Hematopoietic multipotent progenitor cell (in vitro differentiated cells): ENCODE measurements at regions not wholly inside any gene's neighbourhood (a gene's known extent, or its start where the extent isn't known, plus 50 kb on each side); places are given as distances from the start of the nearest gene placed in this dataset.
"Not testable (repeated sequence)": the region's sequence is repeated elsewhere in the genome, so short reads cannot be mapped to it uniquely, and the experiment has no call there.

Source experiments
- DNase-seq, 3 donors: peaks; one replicate each; pipeline ENCODE4 v3.0.0-alpha.2; 2011 to 2015; ENCODE audit warnings: low read depth in 2 of 3, low spot score in 2 of 3

GRCh38 chr21:35982717-35983116 lies 77.6 kb downstream of the SETD4 start:
- no peak for DNase-seq

GRCh38 chr21:35981514-35982070 lies 78.7 kb downstream of the SETD4 start:
- DNase-seq, result no peak

DNA sequence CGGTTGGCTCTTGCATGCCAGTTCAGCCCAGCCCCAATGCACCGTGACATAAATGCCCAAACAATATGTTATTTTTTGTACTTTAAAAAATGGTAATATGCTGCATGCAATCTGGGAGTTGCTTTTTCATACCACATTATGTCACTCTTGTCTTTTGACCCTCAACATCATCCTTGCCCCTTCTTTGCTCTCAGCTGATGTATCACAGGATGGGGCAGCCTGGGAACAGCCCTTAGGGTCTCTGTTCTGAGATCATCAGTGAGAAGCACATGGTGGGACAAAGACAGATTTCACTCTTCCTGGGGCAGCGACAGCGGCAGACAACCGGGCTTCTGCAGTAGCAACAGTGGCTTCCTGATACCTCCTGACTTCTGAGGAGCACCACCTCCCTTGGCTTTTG lies 79.5 kb downstream of the SETD4 start:
- DNase-seq, result no peak

GRCh38 chr21:35977860-35978259 lies 82.5 kb downstream of the SETD4 start:
- not testable (repeated sequence) for DNase-seq

- no peak for DNase-seq
These were observed 83.4 kb downstream of the SETD4 start for GRCh38 chr21:35976929-35977328.

- DNase-seq, result no peak
These were observed 83.8 kb downstream of the SETD4 start for GRCh38 chr21:35976481-35976880.

DNA sequence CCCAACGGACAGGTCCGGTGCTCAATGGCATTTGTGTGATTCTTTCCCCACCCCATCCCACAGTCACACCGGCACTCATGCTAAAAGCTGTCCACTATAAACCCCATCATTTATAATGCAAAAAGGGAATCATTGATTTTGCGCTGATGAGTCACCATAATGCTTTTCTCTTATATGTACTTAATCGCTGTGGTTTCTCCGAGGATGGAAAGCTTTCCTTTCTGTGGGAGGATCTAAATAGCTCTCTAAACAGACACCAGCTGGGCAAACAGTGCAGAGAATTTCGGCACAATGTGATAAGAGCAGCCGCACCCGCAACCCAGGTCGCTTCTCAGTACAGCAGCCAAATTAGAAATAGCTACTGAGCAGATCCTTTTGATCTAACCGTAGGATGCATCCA lies 85.6 kb downstream of the SETD4 start:
- no peak for DNase-seq

DNA sequence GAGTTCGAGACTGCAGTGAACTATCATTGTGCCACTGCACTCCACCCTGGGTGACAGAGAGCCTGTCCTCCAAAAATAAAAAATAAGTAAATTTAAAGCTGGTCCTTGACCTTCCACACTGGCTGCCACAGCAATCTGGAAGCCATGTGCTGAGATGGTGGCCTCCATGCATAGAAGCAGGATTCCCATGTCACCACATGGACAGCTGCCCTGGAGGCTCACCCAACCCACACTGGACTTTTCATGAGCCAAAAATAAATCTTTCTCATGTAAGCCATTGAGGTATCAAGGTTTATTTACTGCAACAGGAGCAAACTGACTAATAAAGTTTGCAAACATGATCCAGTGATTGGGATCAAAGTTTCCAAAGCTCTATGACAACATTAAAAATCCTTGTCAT lies 88.5 kb downstream of the SETD4 start:
- DNase-seq, result no peak

- DNase-seq, result no peak
These were observed 91.0 kb downstream of the SETD4 start for GRCh38 chr21:35969281-35969680.

- DNase-seq, result no peak
These were observed 91.8 kb downstream of the SETD4 start for GRCh38 chr21:35968564-35968963.

DNA sequence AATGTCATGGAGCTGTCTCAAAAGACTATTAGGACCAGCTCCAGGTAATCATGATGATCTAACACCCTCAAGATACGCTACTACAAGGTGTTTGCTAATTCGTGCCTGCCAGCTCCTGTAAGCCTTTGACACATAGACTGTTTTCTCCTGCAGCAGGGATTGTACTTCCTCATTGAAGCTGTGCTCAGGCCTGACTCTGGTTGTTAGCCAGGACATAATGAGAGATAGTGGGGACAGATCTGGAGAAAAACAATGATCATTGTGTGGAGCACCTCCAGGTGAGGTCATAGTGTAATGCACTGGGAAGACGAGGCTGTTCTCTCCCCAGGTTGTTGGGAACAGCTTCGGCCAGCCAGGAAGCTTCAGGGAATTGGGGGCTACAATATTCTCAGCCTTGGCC lies 94.6 kb downstream of the SETD4 start:
- no peak for DNase-seq

DNA sequence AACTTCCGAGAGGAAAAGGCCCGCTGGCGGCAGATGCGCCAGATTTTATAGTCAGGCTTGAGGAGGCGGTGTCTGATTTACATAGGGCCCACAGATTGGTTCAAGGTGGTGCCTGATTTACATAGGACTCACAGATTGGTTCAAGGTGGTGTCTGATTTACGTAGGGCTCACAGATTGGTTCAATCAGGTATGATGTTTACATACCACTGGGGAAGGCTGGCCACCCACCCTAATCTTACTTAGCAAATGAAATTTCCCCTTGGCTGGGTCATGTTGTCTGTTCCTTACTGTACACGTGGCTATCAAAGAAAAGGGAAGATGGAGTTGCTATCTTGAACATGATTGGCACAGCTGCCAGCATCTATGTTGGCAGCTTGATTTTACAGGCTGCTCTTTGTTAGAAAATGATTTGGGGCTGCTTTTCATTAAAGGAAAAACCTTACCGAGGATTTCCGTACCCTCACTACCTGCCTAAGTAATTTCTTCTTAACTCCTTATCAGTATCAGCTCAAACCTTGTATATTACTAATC lies 96.3 kb downstream of the SETD4 start:
- no peak for DNase-seq

DNA sequence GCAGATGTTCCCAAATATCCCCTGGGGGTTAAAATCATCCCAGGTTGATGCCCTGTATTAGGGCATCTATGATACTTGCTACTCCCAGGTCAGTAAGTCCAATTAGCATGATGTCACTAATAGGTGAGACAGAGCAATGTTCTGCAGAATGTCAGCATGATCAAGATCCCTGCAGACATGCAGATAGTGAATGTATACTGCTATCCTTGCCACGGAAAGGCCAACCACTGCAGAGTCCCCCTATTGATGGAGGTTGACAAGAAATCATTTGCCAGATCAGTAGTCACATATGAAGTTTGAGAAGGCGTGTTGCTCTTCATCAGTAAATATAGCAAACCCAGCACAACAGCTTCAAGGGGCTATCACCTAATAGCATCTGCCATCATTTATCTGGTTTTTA lies 97.4 kb downstream of the SETD4 start:
- no peak for DNase-seq

DNA sequence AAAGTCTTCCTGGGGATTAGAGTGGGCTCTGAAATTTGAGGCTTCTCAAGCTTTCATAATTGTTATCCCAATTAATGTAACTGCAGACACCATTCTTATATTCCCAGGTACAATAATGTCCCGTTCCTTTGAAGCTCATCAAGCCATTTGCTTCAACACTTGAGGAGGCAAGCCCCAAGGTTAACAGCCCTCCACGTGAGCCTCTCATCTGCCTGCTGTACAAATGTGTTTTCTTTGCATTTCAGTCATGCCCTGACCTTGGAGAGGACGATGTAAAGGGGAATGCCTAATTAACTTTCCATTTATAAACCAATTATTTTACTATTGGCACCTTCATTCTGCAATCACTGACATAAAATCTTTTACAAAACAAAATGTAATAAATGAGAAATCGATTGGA lies 106.3 kb downstream of the SETD4 start:
- no peak for DNase-seq

GRCh38 chr21:35953597-35953996 lies 106.7 kb downstream of the SETD4 start:
- DNase-seq, result no peak

DNA sequence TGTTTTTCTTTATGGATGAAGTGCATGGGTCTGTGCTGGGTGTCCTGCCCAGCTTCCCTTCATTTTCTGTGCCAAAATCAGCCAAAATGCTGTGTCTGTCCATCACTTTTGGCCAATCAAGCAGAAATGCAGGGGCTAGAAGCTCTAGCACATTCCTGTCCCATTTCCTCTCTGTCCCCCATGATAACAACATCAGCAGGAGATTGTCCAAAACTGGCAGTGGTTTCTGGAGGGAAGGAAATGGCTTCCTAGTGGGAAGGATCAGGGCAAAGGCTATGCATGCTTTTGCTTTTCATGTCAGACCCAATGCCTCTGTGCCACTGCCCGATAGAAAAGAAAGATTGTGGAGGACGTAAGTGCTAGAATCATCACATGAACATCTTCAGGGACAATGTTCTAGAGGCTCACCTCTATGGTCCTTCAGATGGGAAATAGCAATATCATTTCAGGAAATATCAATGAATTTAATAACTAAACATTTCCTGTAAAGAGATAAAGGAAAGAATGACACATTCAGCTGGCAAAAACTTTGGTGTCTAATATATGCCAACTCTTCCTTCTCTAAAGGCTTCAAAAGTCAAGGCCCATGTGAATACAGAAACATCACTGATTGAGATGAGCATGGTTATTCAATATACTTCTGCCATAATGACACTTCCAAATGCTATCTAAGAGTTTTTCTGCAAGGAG lies 107.5 kb downstream of the SETD4 start:
- no peak for DNase-seq

- DNase-seq, result no peak
These were observed 111.3 kb downstream of the SETD4 start for GRCh38 chr21:35948982-35949381.

GRCh38 chr21:35945089-35945671 lies 115.1 kb downstream of the SETD4 start:
- no peak for DNase-seq

DNA sequence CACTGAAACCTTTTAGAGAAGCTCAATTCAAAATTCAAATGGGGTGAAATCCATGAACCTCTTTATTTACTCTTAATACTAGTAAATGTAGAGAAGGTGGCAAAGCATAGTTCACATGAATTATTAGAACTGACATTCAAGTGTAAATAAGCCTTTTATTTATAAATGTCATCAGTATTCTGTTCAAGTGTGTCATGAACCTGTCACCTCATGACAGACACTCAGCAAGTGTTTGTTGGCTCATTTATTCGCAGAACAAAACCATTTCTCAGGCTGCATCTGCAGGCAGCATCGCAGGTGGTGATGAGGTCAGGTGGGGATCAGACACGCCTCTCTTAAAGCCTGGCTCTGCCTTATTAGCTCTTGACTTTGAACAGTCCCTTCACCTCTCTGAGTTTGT lies 116.6 kb downstream of the SETD4 start:
- DNase-seq, result no peak

DNA sequence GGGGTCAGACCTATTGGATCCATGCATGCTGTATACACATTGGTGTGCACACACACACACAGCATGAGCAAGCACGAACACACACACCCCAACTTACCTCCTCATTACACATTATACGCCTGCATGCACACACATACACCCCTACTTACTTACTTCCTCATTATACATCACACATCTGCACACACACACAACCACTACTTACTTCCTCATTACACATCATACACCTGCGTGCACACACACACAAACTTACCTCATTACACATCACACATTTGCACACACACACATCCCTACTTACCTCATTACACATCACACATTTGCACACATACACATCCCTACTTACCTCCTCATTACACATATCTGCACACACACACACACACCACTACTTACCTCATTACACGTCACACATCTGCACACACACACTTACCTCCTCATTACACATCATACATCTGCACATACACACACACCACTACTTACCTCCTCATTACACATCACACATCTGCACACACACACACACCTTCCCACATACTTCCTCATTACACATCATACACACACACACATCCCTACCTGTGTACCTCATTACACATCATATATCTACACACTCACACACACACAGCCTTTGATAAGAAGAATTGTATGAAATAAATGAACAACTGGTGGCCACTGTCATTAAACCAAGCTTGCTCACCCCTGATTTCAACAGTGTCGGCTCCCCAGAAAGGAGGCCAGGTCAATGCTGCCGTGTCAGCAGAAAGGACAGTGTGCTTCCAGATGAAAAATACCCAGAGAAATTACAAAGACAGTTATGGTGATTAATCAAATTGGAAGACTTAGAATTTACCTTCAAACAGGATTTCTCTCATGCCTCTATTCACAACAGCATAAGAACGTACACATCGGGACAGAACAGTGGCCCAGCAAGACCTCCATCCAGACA lies 117.8 kb downstream of the SETD4 start:
- DNase-seq, result peak in 1 of 3 donors; percentile 45
